HFFc6 (cell line): ENCODE measurements at regions not wholly inside any gene's neighbourhood (a gene's known extent, or its start where the extent isn't known, plus 50 kb on each side); places are given as distances from the start of the nearest gene placed in this dataset.

Source experiments
- DNase-seq: peaks from one replicate; pipeline ENCODE4 v3.0.0-alpha.2; 2018
- H3K27ac Mint-ChIP-seq: 2 replicates; pipeline ENCODE4 v1.8.0; 2020; ENCODE audit warnings: mild to moderate bottlenecking, mixed read lengths
- H3K27me3 Mint-ChIP-seq: 2 replicates; pipeline ENCODE4 v1.8.0; 2021; ENCODE audit warnings: mild to moderate bottlenecking, moderate library complexity, mixed read lengths; ENCODE audit not compliant: insufficient read depth
- H3K36me3 Mint-ChIP-seq: 2 replicates; pipeline ENCODE4 v1.8.0; 2021; ENCODE audit warnings: low read depth, mixed read lengths
- H3K4me1 Mint-ChIP-seq: 2 replicates; pipeline ENCODE4 v1.8.0; 2020; ENCODE audit warnings: low read depth, mixed read lengths
- H3K4me3 Mint-ChIP-seq: 2 replicates; pipeline ENCODE4 v1.8.0; 2020; ENCODE audit warnings: mild to moderate bottlenecking, moderate library complexity, mixed read lengths
- H3K9me3 Mint-ChIP-seq: 2 replicates; pipeline ENCODE4 v1.8.0; 2020; ENCODE audit warnings: mild to moderate bottlenecking, mixed read lengths
- CTCF ChIP-seq: fragments of 200-600 bp; sonication (generic); IDR thresholded peaks from 2 replicates; pipeline ENCODE4 v1.5.0; 2021; ENCODE audit warnings: antibody characterized with exemption, mild to moderate bottlenecking

DNA sequence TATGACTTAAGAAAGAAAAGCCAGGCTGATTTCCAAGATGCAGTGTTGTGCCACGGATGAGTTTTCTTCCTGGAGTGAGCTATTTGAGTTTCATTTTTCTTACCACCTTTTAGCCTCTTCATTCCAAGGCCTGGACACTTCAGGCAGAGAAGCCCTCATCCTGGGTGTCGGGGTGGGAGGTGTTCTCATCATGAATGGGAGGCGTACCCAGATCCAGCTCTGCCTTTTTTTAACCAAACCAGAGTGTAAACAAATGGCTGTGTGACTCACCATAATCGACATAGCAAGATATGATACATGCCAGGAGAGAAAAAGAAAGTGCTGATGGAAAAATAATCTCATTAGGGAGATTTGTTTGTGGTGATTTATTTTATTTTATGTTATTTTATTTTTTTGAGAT, 79.9 kb downstream of the ARF6 start:
- H3K4me1 Mint-ChIP-seq = peaks cover 82% of the 10 kb centered on the region
- TF ChIP-seq CTCF = no peak
- H3K27me3 Mint-ChIP-seq = peaks cover 4% of the 10 kb centered on the region; the same call in 1 of the 2 replicates
- peak overlapping the region; percentile 96 for H3K27ac Mint-ChIP-seq
- no peaks in the 10 kb centered on the region for H3K36me3 Mint-ChIP-seq
- peak; percentile 88 for DNase-seq
- peak overlapping the region; percentile 85 for H3K4me3 Mint-ChIP-seq
- H3K9me3 Mint-ChIP-seq = no peaks in the 10 kb centered on the region

GRCh38 chr14:49975276-49975675, 82.4 kb downstream of the ARF6 start:
- H3K4me1 Mint-ChIP-seq = peaks cover 74% of the 10 kb centered on the region
- DNase-seq = peak; percentile 93

DNA sequence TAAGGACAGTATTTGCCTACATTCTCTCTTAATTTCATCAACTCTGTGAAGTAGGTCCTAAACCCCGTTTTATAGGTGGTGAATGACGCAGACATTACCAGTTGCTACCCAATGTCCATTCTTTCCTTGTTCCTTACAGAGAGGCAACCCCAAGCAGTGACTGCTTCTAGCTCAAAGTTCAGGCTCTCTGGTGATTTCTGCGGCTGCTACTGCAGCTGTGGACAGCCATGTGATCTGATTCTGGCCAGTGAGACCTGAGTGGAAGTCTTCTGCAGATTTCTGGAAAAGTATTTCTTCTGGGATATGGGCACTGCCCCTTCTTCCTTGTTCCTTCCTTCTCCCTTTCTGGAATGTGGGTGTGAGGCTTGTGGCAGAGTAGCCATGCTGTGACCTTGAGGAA, 82.9 kb downstream of the ARF6 start:
- DNase-seq = peak; percentile 21

More at GRCh38 chr14:49975276-49975675, 82.4 kb downstream of the ARF6 start:
- Mint-ChIP-seq H3K27ac (peak overlapping the region; percentile 87), H3K4me3 (peak overlapping the region; percentile 64), H3K36me3 (no peaks in the 10 kb centered on the region), H3K9me3 (no peaks in the 10 kb centered on the region), H3K27me3 (peaks cover 4% of the 10 kb centered on the region; the same call in 1 of the 2 replicates)
- no peak for TF ChIP-seq CTCF

DNA sequence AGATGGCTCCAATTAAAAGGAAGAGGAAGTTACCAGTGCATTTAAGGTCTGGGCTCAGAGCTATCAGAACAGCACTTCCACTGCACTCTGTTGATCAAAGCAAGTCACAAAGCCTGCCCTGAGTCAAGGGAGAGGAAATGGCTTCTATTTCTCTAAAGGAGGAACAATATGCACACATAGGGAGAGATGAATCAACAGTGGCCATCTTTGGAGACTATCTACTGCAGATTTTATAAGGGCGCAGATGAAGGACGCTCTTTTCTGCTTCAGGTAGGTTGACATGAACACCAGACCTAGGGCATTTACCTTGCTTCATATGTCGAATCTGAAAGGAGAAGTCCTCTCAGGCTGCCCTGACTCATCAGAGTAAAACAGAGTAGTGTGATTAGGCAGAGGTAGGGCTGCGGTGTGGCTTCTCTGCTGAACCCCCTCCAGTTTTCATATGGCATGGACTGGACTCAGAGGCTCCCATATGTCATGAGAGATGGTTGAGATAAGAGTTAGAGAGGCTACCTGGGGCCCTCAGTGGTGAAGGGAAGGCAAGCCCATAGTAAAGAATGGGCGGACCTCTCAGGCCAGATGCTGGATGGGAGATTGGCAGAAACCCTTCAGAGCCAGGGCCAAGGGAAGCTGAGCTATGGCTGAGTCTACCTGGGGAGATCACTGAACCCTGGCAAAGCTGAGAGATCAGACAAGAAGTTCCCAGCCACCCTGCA, 84.4 kb downstream of the ARF6 start:
- Mint-ChIP-seq H3K4me1 (peaks cover 74% of the 10 kb centered on the region), H3K36me3 (no peaks in the 10 kb centered on the region), H3K27me3 (no peaks in the 10 kb centered on the region; the same call in 1 of the 2 replicates), H3K27ac (peak overlapping the region; percentile 59; the same call in 1 of the 2 replicates), H3K4me3 (no peak overlapping the region), H3K9me3 (no peaks in the 10 kb centered on the region)
- no peak for DNase-seq
- no peak for TF ChIP-seq CTCF

More for the DNA sequence above, 82.9 kb downstream of the ARF6 start:
- H3K27me3 Mint-ChIP-seq = peaks cover 4% of the 10 kb centered on the region; the same call in 1 of the 2 replicates
- H3K36me3 Mint-ChIP-seq = no peaks in the 10 kb centered on the region
- H3K4me1 Mint-ChIP-seq = peaks cover 74% of the 10 kb centered on the region
- peak overlapping the region; percentile 45 for H3K4me3 Mint-ChIP-seq
- H3K9me3 Mint-ChIP-seq = no peaks in the 10 kb centered on the region
- peak overlapping the region; percentile 87 for H3K27ac Mint-ChIP-seq
- TF ChIP-seq CTCF = no peak

DNA sequence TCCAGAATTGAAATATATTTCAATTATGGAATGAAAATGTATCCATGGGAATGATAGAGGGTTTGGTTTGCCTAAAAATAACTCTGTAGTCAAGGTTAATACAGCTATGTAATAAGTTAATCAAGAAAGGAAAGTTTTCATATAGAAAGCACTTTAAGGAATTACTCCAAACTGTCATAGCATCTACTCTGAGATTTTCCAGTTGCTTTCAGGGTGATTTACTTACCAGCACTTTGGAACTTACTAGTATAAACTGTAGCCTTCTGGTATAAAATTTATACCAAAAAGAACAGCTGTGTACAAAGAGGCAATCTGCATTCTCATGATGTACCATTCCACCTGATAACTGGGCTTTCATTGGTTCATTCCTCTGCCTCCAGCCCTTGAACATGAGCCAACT, 87.1 kb downstream of the ARF6 start:
- Mint-ChIP-seq H3K9me3 (no peaks in the 10 kb centered on the region), H3K4me3 (no peak overlapping the region), H3K36me3 (no peaks in the 10 kb centered on the region), H3K27ac (no peak overlapping the region), H3K27me3 (no peaks in the 10 kb centered on the region; the same call in 1 of the 2 replicates), H3K4me1 (peaks cover 74% of the 10 kb centered on the region)
- TF ChIP-seq CTCF = no peak
- no peak for DNase-seq
